OCI-LY3 (cell line): ENCODE measurements at regions not wholly inside any gene's neighbourhood (a gene's known extent, or its start where the extent isn't known, plus 50 kb on each side); places are given as distances from the start of the nearest gene placed in this dataset.
"Not testable (repeated sequence)": the region's sequence is repeated elsewhere in the genome, so short reads cannot be mapped to it uniquely, and the experiment has no call there.

ENCODE experiments used
- H2AFZ ChIP-seq: fragments of 200-600, 300-600 bp; shearing (Covaris generic); 2 replicates; pipeline ENCODE4 v1.6.0; 2014; ENCODE audit warnings: antibody characterized with exemption, low read depth, low read length
- H3K27ac ChIP-seq: fragments of 200-600, 300-600 bp; sonication (generic); 2 replicates; pipeline ENCODE4 v1.5.1; 2014; ENCODE audit warnings: mild to moderate bottlenecking, low read length, moderate library complexity, mixed read lengths
- H3K27me3 ChIP-seq: fragments of 200-600, 300-600 bp; sonication (generic); 2 replicates; pipeline ENCODE4 v1.6.1; 2014; ENCODE audit warnings: low read depth, low read length, mixed read lengths
- H3K36me3 ChIP-seq: fragments of 200-600, 300-600 bp; sonication (generic); replicated peaks from 2 replicates; pipeline ENCODE3; 2014; ENCODE audit warnings: low read depth, low read length, mixed read lengths
- H3K4me1 ChIP-seq: fragments of 300-600, 200-600 bp; sonication (generic); 2 replicates; pipeline ENCODE4 v1.6.1; 2014; ENCODE audit warnings: low read length, mixed read lengths
- H3K4me2 ChIP-seq: fragments of 200-600, 300-600 bp; sonication (generic); 2 replicates; pipeline ENCODE4 v1.6.1; 2014; ENCODE audit warnings: low read length, mixed read lengths
- H3K4me3 ChIP-seq: fragments of 300-600, 200-600 bp; sonication (generic); 2 replicates; pipeline ENCODE4 v1.5.1; 2014; ENCODE audit warnings: antibody characterized with exemption, mild to moderate bottlenecking, low read length, moderate library complexity
- H3K79me2 ChIP-seq: fragments of 300-600, 200-600 bp; shearing (Covaris generic); 2 replicates; pipeline ENCODE4 v1.6.1; 2014; ENCODE audit warnings: mild to moderate bottlenecking, low read length, mixed read lengths
- H3K9ac ChIP-seq: fragments of 300-600, 200-600 bp; shearing (Covaris generic); 2 replicates; pipeline ENCODE4 v1.6.0; 2014; ENCODE audit warnings: mild to moderate bottlenecking, low read length, moderate library complexity
- H3K9me3 ChIP-seq: fragments of 200-600, 300-600 bp; shearing (Covaris generic); 2 replicates; pipeline ENCODE4 v1.6.1; 2014; ENCODE audit warnings: low read length, mixed read lengths; ENCODE audit not compliant: insufficient read depth
- H4K20me1 ChIP-seq: fragments of 200-600, 300-600 bp; sonication (generic); 2 replicates; pipeline ENCODE4 v1.6.1; 2016; ENCODE audit warnings: low read length, mixed read lengths; ENCODE audit not compliant: insufficient read depth
- EZH2phosphoT487 ChIP-seq: fragments of 200-600 bp; shearing (Covaris generic); IDR thresholded peaks from 2 replicates; pipeline ENCODE4 v1.6.1; 2018; ENCODE audit warnings: antibody characterized with exemption, mixed run types, low read depth
- TF ChIP-seq, protein P1 (sequence below): fragments of 200-600, 300-600 bp; sonication (generic); IDR thresholded peaks from 2 replicates; pipeline ENCODE4 v1.5.1; 2014; ENCODE audit warnings: antibody characterized with exemption, low read length, low read depth

DNA sequence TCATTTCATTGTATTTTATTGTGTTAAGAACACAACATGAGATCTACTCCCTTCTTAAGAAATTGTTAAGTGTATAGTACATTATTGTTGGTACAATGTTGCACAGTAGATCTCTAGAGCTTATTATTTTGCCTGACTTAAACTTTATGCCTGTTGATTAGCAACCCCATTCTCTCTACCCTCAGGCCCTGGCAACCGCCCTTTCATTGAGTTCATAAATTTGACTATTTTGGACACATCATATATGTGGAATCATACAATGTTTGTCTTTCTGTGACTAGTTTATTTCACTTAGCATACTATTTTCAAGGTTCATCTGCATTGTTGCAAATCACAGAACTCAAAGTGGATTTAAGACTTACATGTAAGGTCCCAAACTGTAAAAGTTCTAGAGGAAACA is 222.1 kb downstream of the IL15 start:
- H4K20me1 ChIP-seq = no peaks in the 10 kb centered on the region
- TF ChIP-seq, protein P1, sequence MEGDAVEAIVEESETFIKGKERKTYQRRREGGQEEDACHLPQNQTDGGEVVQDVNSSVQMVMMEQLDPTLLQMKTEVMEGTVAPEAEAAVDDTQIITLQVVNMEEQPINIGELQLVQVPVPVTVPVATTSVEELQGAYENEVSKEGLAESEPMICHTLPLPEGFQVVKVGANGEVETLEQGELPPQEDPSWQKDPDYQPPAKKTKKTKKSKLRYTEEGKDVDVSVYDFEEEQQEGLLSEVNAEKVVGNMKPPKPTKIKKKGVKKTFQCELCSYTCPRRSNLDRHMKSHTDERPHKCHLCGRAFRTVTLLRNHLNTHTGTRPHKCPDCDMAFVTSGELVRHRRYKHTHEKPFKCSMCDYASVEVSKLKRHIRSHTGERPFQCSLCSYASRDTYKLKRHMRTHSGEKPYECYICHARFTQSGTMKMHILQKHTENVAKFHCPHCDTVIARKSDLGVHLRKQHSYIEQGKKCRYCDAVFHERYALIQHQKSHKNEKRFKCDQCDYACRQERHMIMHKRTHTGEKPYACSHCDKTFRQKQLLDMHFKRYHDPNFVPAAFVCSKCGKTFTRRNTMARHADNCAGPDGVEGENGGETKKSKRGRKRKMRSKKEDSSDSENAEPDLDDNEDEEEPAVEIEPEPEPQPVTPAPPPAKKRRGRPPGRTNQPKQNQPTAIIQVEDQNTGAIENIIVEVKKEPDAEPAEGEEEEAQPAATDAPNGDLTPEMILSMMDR = no peak
- no peak for TF ChIP-seq EZH2phosphoT487
- no peak overlapping the region for H3K4me3 ChIP-seq
- no peak overlapping the region for H2AFZ ChIP-seq
- H3K27me3 ChIP-seq = no peaks in the 10 kb centered on the region
- H3K4me2 ChIP-seq = no peak overlapping the region
- no peaks in the 10 kb centered on the region for H3K4me1 ChIP-seq
- H3K36me3 ChIP-seq = no peaks in the 10 kb centered on the region
- H3K9me3 ChIP-seq = no peaks in the 10 kb centered on the region
- no peaks in the 10 kb centered on the region for H3K79me2 ChIP-seq
- H3K9ac ChIP-seq = no peak overlapping the region
- H3K27ac ChIP-seq = no peak overlapping the region

DNA sequence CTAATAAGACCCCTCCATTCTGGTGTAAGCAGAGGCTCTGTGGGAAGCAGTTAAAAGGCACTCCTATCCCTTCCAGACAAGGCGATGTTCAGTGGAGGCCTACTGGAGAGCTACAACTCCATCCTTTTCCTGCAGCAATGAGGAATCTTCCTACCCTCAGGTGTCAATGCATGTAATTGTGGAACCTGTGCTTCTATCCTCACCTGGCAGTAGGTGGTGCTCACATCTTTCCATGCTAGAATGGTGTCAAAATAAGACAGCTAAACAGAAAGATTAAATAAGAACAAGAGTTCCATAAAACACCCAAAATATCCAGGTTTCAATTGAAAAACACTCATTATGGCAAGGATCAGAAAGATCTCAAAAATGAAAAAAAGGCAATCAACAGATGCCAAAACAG is 224.6 kb downstream of the IL15 start:
- Histone ChIP-seq H3K4me1 (peaks cover 7% of the 10 kb centered on the region), H3K4me2 (no peak overlapping the region), H4K20me1 (no peaks in the 10 kb centered on the region), H3K27me3 (no peaks in the 10 kb centered on the region), H3K79me2 (no peaks in the 10 kb centered on the region), H3K36me3 (no peaks in the 10 kb centered on the region), H3K4me3 (no peak overlapping the region), H2AFZ (no peak overlapping the region), H3K27ac (no peak overlapping the region), H3K9ac (no peak overlapping the region), H3K9me3 (no peaks in the 10 kb centered on the region)
- no peak for TF ChIP-seq EZH2phosphoT487
- TF ChIP-seq, protein P1 = peak; percentile 64

DNA sequence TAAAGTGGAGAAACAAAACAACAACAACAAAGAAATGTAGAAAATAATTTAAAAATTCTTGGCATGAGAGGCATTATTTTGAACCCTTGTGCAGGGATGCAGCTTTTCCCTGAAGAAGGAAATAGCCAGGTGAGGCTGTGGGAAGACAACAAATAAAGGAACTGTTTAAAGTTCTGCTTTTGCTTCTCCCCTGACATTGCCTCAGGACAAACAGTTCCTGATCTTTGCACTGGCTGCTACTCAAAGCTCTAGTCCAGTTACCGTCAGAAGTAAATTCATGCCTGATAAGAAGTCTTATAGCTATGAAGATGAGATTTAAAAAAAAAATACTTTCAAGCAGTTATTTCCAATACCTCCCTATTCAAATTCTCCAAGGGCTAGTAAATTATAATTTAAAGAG is 233.8 kb downstream of the IL15 start:
- TF ChIP-seq EZH2phosphoT487 = no peak
- TF ChIP-seq, protein P1 = no peak
- Histone ChIP-seq H3K27ac (no peak overlapping the region), H3K4me1 (peaks cover 4% of the 10 kb centered on the region), H3K4me2 (no peak overlapping the region), H3K36me3 (no peaks in the 10 kb centered on the region), H3K9ac (no peak overlapping the region), H4K20me1 (no peaks in the 10 kb centered on the region), H3K27me3 (no peaks in the 10 kb centered on the region), H3K4me3 (no peak overlapping the region), H3K9me3 (no peaks in the 10 kb centered on the region; the same call in 1 of the 2 replicates), H3K79me2 (no peaks in the 10 kb centered on the region), H2AFZ (no peak overlapping the region)

DNA sequence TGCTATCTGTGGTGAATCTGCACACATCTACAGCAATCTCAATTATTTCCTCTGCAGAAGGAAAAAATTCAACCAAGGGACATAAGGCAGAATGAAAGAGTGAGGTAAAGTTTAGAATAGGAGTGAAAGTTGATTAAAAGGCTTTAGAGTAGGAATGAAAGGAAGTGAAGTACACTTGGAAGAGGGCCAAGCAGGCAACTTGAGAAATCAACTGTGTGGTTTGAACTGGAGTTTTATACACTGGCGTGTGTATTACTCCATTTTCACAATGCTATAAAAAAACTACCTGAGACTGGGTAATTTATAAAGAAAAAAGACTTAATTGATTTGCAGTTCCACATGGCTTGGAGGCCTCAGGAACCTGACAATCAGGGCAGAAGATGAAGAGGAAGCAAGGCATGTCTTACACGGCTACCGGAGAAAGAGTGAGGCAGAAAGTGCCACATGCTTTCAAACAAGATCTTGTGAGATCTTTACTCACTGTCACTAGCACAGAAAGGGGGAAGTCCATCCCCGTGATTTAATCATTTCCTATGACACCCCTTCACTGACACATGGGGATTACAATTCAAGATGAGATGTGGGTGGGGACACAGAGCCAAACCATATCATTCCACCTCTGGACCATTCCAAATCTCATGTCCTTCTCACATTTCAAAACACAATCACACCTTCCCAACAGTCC is 234.8 kb downstream of the IL15 start:
- H3K4me3 ChIP-seq = no peak overlapping the region
- H3K27me3 ChIP-seq = no peaks in the 10 kb centered on the region
- H3K9ac ChIP-seq = no peak overlapping the region
- H3K4me2 ChIP-seq = no peak overlapping the region
- no peak overlapping the region for H2AFZ ChIP-seq
- no peaks in the 10 kb centered on the region for H4K20me1 ChIP-seq
- H3K9me3 ChIP-seq = no peaks in the 10 kb centered on the region; the same call in 1 of the 2 replicates
- no peaks in the 10 kb centered on the region for H3K4me1 ChIP-seq
- no peak for TF ChIP-seq EZH2phosphoT487
- TF ChIP-seq, protein P1 = no peak
- H3K79me2 ChIP-seq = no peaks in the 10 kb centered on the region
- no peaks in the 10 kb centered on the region for H3K36me3 ChIP-seq
- H3K27ac ChIP-seq = no peak overlapping the region

DNA sequence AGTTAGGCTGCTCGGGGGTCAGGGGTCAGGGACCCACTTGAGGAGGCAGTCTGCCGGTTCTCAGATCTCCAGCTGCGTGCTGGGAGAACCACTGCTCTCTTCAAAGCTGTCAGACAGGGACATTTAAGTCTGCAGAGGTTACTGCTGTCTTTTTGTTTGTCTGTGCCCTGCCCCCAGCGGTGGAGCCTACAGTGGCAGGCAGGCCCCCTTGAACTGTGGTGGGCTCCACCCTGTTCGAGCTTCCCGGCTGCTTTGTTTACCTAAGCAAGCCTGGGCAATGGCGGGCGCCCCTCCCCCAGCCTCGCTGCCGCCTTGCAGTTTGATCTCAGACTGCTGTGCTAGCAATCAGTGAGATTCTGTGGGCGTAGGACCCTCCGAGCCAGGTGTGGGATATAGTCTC is 246.3 kb downstream of the IL15 start:
- not testable (repeated sequence) for H3K27ac ChIP-seq, H3K9ac ChIP-seq, H3K4me2 ChIP-seq, H3K4me3 ChIP-seq, H4K20me1 ChIP-seq, H3K36me3 ChIP-seq, H3K79me2 ChIP-seq, H2AFZ ChIP-seq, H3K4me1 ChIP-seq, H3K27me3 ChIP-seq
- peaks cover 20% of the 10 kb centered on the region; the same call in 1 of the 2 replicates for H3K9me3 ChIP-seq
